ENCODE measurements at regions not wholly inside any gene's neighbourhood (a gene's known extent, or its start where the extent isn't known, plus 50 kb on each side); places are given as distances from the start of the nearest gene placed in this dataset.

- H4K20me1 ChIP-seq (ENCODE audit: control insufficient read depth, extremely low read depth, insufficient read depth, low read length) = no peaks in the 10 kb centered on the region
- no peak overlapping the region for H3K4me3 ChIP-seq (ENCODE audit: control insufficient read depth in 2 of 3, extremely low read depth in 1 of 3, insufficient read depth in 2 of 3, low read depth in 1 of 3, low read length in 3 of 3)
- no peaks in the 10 kb centered on the region for H3K36me3 ChIP-seq (ENCODE audit: control insufficient read depth in 2 of 2, extremely low read depth in 1 of 2, insufficient read depth in 2 of 2, low read length in 2 of 2)
- no peak overlapping the region for H3K9ac ChIP-seq (ENCODE audit: control insufficient read depth, extremely low read depth, insufficient read depth, low read length)
- H3K4me2 ChIP-seq (ENCODE audit: control insufficient read depth, extremely low read depth, insufficient read depth, low read depth, low read length) = no peak overlapping the region
- H3K4me1 ChIP-seq (ENCODE audit: control insufficient read depth, extremely low read depth, insufficient read depth, low read length) = no peaks in the 10 kb centered on the region
- H3K9me3 ChIP-seq (ENCODE audit: control insufficient read depth, low read depth, low read length) = no peaks in the 10 kb centered on the region
- H3K79me2 ChIP-seq (ENCODE audit: control insufficient read depth, insufficient read depth, low read length) = no peaks in the 10 kb centered on the region
- H3K27me3 ChIP-seq (ENCODE audit: control insufficient read depth, extremely low read depth, insufficient read depth, low read length) = no peaks in the 10 kb centered on the region
- FAIRE-seq = no peak
- H2AFZ ChIP-seq (ENCODE audit: control insufficient read depth, low read length) = no peak overlapping the region
- dilution Hi-C loops (cut with MboI; ENCODE audit: extremely low pct_ligation_motif_present, low sequenced_read_pairs) = no loop called here
- no peak for DNase-seq (ENCODE audit: low read depth, low spot score)
- TF ChIP-seq CTCF (optimal IDR thresholded peaks at IDR 0.05 in 1 of 3, IDR thresholded peaks at IDR 0.05 in 1 of 3, conservative IDR thresholded peaks at IDR 0.05 in 1 of 3; ENCODE audit: extremely low read depth in 1 of 3, insufficient read depth in 2 of 3, low read length in 3 of 3) = no peak
- no peak for TF ChIP-seq EZH2 (IDR thresholded peaks at IDR 0.05; ENCODE audit: low read length)
- H3K9me1 ChIP-seq (ENCODE audit: control insufficient read depth, extremely low read depth, insufficient read depth, low read length) = no peaks in the 10 kb centered on the region
- no peak overlapping the region for H3K27ac ChIP-seq (ENCODE audit: control insufficient read depth, insufficient read depth, low read length)
Observed at GRCh38 chr1:30172757-30173156, 550.6 kb downstream of the MATN1 start.

- H3K4me3 ChIP-seq (ENCODE audit: control insufficient read depth in 2 of 3, extremely low read depth in 1 of 3, insufficient read depth in 2 of 3, low read depth in 1 of 3, low read length in 3 of 3) = no peak overlapping the region
- no peaks in the 10 kb centered on the region for H3K36me3 ChIP-seq (ENCODE audit: control insufficient read depth in 2 of 2, extremely low read depth in 1 of 2, insufficient read depth in 2 of 2, low read length in 2 of 2)
- no peaks in the 10 kb centered on the region for H3K9me3 ChIP-seq (ENCODE audit: control insufficient read depth, low read depth, low read length)
- H3K79me2 ChIP-seq (ENCODE audit: control insufficient read depth, insufficient read depth, low read length) = no peaks in the 10 kb centered on the region
- H3K27ac ChIP-seq (ENCODE audit: control insufficient read depth, insufficient read depth, low read length) = no peak overlapping the region
- dilution Hi-C loops (cut with MboI; ENCODE audit: extremely low pct_ligation_motif_present, low sequenced_read_pairs) = no loop called here
- no peaks in the 10 kb centered on the region for H3K27me3 ChIP-seq (ENCODE audit: control insufficient read depth, extremely low read depth, insufficient read depth, low read length)
- no peak overlapping the region for H3K4me2 ChIP-seq (ENCODE audit: control insufficient read depth, extremely low read depth, insufficient read depth, low read depth, low read length)
- no peak for TF ChIP-seq CTCF (optimal IDR thresholded peaks at IDR 0.05 in 1 of 3, IDR thresholded peaks at IDR 0.05 in 1 of 3, conservative IDR thresholded peaks at IDR 0.05 in 1 of 3; ENCODE audit: extremely low read depth in 1 of 3, insufficient read depth in 2 of 3, low read length in 3 of 3)
- no peak for TF ChIP-seq EZH2 (IDR thresholded peaks at IDR 0.05; ENCODE audit: low read length)
- no peaks in the 10 kb centered on the region for H3K9me1 ChIP-seq (ENCODE audit: control insufficient read depth, extremely low read depth, insufficient read depth, low read length)
- H2AFZ ChIP-seq (ENCODE audit: control insufficient read depth, low read length) = no peak overlapping the region
- H4K20me1 ChIP-seq (ENCODE audit: control insufficient read depth, extremely low read depth, insufficient read depth, low read length) = no peaks in the 10 kb centered on the region
- no peak overlapping the region for H3K9ac ChIP-seq (ENCODE audit: control insufficient read depth, extremely low read depth, insufficient read depth, low read length)
- no peaks in the 10 kb centered on the region for H3K4me1 ChIP-seq (ENCODE audit: control insufficient read depth, extremely low read depth, insufficient read depth, low read length)
- DNase-seq (ENCODE audit: low read depth, low spot score) = no peak
- FAIRE-seq = no peak
Observed at GRCh38 chr1:30172299-30172694, 551.1 kb downstream of the MATN1 start.

Data from keratinocyte (primary cell).